HG02623 (cell line): ENCODE measurements at regions not wholly inside any gene's neighbourhood (a gene's known extent, or its start where the extent isn't known, plus 50 kb on each side); places are given as distances from the start of the nearest gene placed in this dataset.
"Not testable (repeated sequence)": the region's sequence is repeated elsewhere in the genome, so short reads cannot be mapped to it uniquely, and the experiment has no call there.

Experiments
- ATAC-seq: cut with Tn5 transposase; IDR thresholded peaks from one replicate; pipeline ENCODE4 v1.9.1; 2021; ENCODE audit warnings: moderate library complexity; ENCODE audit not compliant: unreplicated experiment

DNA sequence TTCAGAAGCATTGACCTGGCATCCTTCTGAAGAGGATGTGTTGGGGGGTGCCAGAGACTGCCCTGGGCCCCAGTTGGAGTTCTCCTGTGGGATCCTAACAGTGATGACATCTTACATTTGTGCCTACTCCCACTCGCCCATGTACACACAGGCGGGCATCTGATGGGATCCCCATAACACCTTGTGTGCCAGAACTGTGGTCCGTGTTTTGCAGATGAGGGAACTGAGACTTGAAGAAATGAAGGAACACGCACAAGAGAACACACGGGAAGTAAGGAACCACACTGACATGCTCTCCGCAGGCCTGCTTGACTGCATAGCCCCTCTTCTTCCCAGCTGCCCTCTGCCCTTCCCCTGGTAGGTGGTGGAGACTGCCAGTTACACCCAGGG lies 255.3 kb downstream of the MYCN start:
- no peak for ATAC-seq

DNA sequence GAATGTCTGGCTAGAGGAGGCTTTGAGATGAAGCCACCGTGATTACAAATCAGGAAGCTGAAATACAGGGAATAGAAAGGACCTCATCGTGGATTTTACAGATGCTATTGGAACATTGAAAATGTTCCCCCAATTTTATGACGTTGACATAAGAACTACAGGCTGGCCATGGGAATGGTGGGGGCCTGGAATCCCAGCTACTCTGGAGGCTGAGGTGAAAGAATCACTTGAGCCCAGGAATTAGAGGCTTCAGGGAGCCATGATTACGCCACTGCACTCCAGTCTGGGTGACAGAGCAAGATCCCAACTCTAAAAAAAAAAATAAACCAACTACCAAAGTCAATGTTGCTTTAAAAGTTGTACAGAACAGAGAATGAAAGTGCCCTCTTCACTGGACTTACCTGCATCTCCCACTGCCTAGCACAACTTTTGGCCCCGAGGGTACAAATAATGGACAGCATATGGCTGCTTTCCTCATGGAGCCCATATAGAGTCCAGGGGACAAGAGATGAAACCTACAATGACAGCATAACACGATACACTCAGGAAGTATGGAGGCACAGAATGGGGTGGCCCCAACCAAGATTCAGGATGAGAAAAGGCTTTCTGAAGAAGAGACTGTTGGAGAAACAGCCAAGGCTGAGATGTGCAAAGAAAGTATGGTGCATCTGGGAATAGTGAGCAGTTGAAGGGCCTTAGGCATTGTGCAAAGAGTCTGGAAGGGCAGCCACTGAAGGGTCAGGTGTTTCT lies 254.8 kb downstream of the MYCN start:
- ATAC-seq = no peak

DNA sequence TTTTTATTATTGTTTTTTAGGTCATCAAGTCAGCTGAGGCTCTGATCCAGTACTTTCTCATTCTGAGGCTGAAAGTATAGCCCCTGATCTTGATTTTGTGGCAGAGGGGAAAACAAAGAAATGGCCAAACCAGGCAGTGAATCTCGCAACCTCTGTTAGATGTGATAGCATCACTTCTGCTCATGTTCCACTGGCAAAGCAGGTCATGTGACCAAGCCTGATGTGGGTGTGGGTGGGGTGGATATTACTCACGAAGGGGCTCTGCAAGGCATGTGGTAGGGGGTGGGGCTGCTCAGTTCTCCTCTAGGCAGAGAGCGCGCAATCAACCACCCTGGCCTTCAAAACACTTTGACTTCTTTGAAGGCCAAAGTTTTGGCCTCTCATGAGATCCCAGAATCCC lies 254.2 kb downstream of the MYCN start:
- ATAC-seq = no peak

DNA sequence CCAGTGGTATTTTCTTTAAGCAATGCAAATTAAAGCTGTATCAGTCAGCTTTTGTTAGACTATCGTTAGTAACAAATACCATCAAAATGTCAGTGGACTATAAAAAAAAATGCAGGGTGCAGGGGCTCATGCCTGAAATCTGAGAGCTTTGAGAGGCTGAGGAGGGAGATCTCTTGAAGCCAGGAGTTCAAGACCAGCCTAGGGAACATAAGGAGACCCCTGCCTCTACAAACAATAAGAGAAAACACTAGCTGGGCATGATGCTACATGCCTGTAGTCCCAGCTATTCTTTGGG lies 253.7 kb downstream of the MYCN start:
- no peak for ATAC-seq

DNA sequence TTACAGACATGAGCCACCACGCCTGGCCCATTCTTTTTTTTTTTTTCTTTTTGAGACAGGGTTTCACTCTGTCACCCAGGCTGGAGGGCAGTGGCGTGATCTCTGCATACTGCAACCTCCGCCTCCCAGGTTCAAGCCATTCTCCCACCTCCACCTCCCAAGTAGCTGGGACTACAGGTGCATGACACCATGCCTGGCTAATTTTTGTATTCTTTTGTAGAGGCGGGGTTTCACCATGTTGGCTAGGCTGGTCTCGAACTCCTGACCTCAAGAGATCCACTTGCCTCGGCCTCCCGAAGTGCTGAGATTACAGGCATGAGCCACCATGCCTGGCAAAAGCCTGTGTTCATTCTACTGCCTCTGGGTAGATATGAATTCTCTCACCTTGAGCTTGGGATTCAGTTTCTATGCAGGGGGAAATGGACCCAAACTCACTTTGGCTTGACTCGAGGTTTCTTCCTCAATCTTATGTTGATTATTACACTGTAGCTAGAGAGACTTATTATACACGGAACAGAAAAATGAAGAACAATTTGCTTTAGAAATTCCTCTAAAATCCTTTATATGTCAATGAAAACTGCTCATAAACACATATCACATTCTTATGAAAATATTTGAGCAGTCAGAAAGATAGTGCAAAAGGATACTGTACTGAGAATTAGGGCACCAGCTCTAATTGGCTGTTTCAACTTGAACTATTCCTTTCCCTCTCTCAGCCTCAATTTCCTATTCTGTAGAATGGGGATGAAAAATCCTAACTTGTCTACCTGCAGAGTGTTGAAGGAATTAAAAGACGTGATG lies 252.3 kb downstream of the MYCN start:
- no peak for ATAC-seq

DNA sequence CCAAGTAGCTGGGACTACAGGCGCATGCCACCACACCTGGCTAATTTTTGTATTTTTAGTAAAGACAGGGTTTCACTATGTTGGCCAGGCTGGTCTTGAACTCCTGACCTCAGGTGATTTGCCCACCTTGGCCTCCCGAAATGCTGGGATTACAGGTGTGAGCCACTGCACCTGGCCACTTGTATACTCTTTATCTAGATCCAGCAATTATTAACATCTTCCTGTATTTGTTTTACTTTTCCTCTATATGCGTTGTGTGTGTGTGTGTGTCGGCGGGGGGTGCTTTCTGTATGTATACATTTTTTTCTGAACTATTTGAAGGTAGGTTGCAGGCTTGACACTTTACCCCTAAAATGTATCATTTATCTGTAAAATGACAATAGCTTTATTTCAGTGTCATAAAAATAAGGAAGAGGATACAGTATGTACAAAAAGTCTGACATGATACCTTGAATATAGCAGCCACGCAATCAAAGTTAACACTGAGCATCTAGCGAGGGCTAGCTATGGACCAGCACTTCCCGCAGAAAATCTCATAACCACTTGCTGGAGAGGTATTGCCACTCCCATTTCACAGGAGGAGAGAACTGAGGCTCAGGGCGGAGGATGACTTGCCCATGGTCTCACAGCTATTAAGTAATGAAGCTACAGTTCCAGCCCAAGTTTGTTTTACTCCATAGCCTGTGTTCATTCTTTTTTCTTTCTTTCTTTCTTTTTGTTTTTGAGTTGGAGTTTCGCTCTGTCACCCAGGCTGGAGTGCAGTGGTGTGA lies 251.3 kb downstream of the MYCN start:
- ATAC-seq = no peak

DNA sequence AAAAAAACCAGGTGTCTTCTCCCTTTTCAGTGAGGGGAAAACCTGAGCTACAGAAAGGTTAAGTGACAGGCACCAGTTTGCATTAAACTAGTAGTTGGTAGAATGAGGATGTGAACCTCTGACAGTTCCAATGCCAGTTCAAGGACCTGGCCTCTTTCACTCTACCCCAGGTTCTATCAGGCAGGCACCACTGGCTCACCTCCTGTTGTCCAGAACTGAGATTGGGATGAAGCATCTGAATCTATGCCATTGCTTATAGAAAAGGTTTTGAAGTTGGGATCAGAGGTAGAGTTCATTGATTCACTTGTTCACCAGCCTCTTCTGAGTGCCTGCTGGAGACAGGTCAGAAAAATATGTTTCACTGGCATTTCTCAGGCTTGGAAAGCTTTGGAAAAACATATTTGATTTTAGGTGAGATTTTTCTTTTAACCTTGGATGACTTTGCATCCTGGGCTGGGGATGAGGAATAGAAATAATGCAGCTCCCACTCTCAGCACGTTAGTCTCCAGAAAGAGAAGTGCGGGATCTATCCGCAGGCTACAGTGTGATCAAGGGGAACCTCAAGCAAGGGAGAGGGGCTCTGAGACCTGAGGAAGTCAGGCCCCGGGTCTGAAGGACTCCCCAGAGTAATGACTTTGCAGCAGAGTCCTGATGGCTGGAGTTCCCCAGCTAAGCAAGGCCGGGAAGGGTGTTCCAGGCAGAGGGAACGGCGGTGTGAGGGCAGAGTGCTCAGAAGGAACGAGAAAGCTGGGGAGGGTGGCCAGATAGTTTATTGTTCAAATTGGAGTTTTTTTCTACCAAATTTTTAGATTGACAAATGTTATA lies 250.3 kb downstream of the MYCN start:
- no peak for ATAC-seq

DNA sequence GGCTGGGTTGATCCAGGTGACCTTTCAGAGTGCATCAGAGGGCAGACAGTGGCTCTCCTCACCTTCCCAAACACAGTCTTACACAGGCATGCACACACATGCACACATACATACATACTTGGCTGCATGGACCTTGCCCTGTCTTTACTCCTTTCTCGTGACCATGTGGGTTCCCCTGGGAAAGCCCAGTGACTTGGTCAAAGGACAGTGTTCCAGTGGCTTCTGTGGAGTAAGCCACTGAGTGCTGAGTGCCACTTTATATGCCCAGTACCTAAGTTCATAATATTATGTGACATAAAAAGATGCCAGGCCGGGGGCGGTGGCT lies 249.4 kb downstream of the MYCN start:
- ATAC-seq = no peak

DNA sequence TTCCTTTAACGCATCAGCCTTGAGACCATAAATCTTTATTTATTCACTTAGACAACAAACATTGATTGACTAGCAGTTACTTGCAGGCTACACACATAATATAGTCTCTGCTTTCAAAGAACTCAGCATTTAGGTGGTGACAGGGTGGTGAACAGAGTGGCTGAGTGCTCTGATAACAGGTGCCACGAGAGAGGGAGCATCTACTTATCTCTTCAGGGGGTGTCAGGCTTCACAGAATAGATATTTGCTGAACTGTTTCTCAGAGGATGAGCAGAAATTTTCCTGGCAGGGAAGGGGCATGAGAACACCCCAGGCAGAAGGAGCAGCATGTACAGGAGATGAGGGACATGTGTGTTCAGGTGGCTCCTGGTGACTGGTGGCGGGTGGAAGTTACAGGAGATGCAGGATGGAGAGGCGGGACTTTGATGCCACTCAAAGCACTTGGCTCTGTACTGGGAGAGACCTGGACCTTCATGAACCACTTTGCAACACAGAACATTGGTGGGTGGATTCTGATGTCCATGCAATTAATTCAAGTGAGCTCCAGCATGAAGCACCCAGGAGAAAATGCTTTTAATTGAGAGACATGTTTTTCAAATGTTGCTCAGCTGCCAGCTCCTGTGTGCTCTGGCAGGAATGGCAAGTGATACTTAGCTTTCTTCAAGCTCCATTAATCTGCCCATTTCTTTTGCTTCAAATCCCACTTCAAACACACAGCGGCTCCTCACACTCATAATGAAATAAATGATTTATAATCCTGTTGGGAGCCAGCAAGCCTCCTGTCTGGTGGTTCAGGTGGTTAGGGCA lies 248.9 kb downstream of the MYCN start:
- ATAC-seq = no peak

DNA sequence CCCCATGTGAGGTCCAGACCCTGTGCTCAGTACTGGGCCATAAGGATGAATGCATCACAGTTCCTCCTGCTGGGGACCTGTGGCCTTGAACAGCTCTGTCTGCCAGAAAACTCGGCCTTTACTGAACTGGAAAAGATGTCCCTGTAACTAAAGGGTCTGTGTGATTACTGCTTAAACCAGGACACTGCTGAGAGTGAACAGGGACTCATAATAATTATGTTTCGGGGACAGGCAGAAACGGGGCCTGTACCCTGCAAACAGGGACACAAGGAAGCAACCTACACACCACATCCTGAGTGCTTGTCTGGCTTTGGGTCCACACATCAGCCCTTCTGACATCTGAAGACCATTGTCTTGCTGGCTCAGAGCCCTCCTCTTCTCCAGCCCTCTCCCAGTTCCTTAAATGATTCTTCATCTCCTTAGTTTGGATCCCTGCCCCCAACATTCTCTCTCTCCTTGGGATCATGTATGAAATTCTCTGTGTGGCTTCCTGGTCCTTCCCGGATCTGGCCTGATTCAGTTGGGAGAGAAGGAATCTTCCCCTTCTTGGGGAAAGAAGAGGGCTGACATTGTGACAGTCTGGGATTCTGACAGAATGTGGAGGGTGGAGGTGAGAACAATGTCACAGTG lies 248.0 kb downstream of the MYCN start:
- no peak for ATAC-seq

DNA sequence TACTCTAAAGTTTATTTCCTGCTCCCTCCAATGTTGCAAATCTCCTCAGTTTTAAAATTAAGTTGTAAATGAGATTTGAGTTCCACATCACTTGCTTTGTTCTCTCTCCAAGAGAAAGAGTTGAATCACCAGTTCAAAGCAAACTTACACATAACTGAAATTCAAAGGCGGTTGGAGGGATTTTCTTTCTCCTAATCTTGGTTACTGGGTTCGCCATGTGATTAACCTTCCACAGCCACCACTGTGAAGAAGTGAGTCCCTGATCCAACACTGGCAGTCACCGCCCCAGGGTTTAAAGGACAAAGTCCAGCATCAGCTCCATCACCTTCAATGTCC lies 247.1 kb downstream of the MYCN start:
- no peak for ATAC-seq

DNA sequence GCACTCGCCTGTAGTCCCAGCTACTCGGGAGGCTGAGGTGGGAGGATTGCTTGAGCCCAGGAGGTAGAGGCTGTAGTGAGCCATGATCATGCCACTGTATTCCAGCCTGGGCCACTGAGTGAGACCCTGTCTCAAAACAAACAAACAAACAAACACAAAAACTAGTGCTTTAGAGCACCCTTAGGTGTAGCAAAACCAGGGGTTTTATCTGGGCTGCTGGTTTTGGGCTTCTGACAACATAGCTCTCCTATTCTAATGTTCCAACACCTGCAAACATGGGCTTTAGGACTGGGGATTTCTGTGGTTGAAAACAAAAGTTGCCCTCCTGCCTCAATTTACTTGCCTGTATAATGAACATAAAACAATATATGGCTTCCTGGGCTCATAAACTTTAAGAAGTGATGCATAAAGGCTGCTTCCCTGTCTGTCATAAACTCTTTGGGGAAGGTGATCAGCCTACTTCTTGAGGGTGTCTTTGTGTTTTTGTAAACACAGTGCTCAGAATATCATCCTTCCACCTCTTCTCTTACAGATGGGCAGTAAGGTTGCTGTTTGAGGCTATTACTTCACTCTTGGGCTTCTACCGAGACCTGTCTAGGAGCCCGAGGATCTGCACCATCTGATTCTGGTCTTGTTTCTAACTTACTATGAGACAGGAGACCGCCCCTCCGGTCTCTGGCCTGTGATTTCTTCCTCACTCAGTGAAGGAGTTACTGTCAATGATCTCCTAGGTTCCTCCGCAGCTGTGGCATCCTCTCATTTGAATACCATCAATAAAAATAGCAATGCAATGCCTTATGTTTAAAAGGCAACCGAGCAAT lies 246.5 kb downstream of the MYCN start:
- ATAC-seq = no peak

DNA sequence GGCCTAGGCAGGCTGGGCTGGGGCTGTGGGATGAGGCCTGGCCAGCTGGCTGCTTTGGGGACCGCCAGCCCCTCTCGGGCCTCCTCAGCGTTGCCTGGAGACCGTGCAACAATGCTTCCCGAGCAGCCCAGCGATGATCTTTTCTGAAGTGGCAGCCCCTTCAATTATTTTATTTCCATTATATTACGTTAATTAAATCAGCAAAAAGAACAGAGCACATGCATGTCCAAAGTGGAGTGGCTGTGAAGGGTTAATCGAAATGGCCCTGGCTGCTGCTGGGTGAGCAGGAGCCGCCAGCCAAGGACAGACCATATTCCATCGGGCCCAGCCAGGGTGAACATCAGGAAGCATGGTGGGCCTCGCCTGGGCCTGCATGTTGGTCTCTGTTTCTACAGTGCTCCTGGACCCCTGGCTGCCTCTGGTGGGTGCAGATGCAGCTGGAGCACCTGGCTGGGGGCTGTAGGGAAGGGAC lies 245.5 kb downstream of the MYCN start:
- ATAC-seq = no peak

DNA sequence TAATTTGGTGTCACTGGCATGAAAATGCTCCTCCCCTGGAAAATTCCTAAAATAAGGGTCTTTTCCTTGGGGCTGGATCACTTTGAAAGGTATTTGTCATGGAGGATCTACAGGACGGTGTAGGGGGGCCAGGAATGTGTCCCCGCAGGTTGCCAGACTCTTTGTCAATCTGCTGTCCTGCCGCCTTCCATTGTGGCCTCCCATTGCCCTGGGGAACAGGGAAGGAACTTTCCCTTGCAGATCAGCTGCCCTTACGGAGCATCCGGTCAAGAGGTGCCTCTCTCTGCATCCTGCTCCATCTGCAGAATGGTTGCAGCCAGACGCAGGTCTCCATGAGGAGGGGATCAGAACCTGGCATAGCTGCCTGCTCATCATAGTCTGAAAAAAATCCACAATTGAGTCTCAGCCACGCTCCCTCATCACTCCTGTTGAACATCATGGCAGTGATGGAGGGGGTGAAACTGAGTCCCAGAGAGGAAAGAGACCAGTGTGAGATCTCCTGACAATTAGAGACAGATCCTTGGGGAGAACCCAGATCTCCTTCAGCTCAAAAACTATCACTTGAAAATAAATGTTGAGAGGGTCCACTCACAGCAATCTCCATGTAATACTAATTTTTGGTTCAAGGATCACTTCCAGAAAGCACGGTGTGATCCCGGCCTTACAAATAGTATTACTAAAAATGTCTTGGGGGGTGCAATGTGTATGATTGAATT lies 244.8 kb downstream of the MYCN start:
- no peak for ATAC-seq

DNA sequence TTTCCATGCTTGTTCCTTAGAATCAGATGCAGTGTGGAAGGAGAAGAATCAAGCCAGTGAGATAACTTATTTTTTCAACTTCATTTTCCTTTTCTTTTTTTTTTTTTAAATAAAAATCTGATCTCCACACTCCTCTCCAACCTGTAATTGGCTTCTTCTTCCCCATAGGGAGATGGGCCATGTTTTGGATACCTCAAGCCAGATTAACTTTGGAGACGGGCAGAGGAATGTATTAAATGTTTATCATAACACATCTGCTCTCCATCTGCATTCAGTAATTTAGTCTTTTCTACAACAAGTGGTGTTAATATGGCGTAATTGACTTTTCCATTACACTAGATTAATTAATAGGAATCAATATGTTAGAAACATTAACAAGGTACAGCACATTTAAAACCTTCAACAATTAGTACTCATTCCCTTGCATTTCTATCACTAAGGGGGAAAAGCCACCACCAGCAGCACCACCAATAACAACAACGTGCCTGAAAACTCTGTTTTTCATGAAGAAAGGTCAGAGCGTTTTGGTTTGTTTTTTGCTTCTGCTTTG lies 244.1 kb downstream of the MYCN start:
- no peak for ATAC-seq

DNA sequence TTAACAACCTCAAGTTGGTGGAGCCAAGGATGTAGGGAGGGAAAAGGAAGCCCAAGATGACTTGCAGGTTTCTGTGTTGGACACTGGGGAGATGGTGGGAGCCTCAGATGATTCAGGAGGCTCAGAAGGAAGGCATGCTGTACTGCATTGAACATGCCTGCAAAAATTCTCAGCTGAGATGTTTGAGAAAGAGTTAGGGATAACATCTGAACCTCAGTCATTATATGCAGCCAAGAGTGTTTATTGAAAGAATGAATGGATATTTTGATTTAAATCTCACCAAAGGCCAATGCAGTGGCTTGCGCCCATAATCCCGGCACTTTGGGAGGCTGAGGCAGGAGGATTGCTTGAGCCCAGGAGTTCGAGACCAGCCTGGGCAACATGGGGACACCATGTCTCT lies 243.0 kb downstream of the MYCN start:
- no peak for ATAC-seq

DNA sequence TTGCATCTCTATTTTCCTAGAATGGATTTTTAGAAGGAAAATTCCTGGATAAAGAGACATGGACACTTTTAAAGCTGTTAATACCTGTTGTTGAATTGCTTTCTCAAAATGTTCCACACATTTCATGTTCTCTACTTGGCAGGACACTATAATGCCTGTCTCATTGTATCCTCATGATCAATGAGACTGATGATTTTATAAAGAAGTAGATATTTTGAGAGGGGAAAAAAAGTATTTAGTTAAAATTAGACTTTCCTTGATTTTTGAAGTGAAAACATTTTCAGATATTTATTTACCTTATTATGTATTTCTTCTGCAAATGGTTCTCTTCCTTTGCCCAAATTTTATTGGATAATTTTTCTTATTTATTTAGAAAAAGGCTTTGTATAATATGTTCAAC lies 242.5 kb downstream of the MYCN start:
- ATAC-seq = no peak

DNA sequence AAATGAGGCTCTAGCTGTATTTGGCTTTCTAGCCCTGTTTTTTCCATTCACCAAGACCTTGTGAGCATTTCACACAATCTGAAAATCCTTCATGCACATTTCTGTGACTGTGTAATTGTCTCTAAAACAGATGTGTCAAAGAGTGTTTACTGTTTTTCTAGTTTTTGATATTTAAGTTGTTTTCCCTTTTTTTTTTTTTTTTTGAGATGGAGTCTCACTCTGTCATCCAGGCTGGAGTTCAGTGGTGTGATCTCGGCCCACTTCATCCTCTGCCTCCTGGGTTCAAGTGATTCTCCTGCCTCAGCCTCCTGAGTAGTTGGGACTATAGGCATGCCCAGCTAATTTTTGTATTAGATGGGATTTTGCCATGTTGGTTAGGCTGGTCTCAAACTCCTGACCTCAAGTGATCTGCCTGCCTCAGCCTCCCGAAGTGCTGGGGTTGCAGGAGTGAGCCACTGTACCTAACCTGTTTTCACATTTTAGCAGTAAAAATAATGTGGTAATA lies 242.0 kb downstream of the MYCN start:
- not testable (repeated sequence) for ATAC-seq
